ENCODE measurements at regions not wholly inside any gene's neighbourhood (a gene's known extent, or its start where the extent isn't known, plus 50 kb on each side); places are given as distances from the start of the nearest gene placed in this dataset.
"Not testable (repeated sequence)": the region's sequence is repeated elsewhere in the genome, so short reads cannot be mapped to it uniquely, and the experiment has no call there.

DNA sequence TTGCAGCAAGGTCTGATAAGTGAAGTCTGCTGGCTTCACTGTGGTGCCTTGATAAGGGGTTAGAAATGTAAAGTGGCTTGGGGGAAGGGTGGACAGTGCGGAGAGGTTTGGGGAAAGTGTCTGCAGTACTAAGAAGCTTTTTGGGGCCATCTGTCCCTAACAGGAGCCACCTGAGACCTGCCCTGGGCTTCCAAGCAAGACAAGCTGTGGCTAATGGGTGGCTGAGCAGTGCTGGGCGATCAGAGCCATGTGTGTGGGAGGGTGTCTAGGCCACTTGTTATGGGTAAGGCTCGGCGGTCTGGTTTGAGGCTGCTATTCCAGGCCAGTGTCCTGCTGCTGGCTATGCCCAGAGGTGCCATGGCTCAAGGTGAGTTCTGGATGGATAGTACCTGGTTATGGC, 185.4 kb upstream of the MTMR8 start:
- peak overlapping the region; percentile 35 for H3K4me3 ChIP-seq (ENCODE audit: low read length)
- no peak for DNase-seq (ENCODE audit: low read depth, low spot score)

DNA sequence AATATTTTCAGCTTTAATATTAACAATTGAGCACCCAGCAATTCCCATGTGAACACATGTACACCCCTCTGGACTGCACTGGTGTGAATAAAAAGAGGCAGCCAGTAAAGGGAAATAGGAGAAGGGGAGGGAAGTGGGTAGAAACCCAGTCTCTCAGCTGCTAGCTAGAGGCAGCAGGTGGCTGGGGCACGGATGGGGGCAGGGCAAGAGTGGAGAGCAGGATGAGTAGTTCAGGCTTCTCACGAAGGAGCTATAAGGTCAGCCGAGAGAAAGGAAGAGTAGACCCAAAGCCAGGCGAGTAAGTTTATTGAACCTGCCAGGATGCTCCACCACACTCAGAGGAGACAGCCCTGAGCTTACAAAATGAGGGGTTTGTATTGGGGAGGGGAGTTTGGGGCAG, 184.8 kb upstream of the MTMR8 start:
- DNase-seq (ENCODE audit: low read depth, low spot score) = peak; percentile 83
- H3K4me3 ChIP-seq (ENCODE audit: low read length) = peak overlapping the region; percentile 35

DNA sequence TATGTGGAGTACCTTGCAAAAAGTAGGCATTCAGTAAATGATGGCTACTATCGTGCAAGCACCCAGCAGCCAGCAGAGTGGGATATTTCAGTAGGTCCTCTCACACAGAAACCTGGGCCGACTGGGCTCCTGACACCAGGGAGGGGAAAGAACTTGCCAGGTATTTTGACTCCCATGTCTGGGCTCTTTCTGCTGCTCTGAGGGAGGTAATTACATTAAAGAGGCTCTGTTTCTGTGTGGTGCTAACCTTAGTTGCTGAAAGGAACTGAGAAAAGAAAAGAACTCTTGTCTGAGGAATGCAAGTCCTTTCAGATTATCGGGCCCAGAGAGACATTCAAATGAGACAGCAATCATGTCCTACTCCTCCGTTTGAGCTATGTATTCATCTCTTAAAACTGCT, 175.8 kb upstream of the MTMR8 start:
- no peak for DNase-seq (ENCODE audit: low read depth, low spot score)
- H3K4me3 ChIP-seq (ENCODE audit: low read length) = no peak overlapping the region

DNA sequence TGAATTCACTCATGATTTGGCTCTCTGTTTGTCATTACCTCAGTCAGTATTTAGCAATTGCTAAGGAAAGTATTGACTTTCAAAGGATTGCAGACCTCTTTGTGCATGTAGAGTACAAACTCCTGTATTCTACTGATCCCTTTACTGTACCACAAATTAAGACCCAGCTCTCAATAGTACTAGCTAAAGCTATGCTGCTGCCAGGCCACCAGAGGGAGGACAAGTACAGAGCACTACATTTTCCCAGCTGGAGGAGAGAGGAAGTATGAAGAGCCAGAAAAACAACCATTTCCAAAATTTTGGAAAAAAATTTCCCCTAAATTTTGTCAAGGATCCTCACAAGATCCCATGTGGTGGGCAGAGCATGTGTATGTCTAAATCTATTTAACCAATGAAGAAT, 175.0 kb upstream of the MTMR8 start:
- no peak overlapping the region for H3K4me3 ChIP-seq (ENCODE audit: low read length)
- no peak for DNase-seq (ENCODE audit: low read depth, low spot score)

DNA sequence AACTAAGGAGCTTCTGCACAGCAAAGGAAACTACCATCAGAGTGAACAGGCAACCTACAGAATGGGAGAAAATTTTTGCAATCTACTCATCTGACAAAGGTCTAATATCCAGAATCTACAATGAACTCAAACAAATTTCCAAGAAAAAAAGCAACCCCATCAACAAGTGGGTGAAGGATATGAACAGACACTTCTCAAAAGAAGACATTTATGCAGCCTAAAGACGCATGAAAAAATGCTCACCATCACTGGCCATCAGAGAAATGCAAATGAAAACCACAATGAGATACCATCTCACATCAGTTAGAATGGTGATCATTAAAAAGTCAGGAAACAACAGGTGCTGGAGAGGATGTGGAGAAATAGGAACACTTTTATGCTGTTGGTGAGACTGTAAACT, 170.1 kb upstream of the MTMR8 start:
- DNase-seq (ENCODE audit: low read depth, low spot score); H3K4me3 ChIP-seq (ENCODE audit: low read length): not testable (repeated sequence)

DNA sequence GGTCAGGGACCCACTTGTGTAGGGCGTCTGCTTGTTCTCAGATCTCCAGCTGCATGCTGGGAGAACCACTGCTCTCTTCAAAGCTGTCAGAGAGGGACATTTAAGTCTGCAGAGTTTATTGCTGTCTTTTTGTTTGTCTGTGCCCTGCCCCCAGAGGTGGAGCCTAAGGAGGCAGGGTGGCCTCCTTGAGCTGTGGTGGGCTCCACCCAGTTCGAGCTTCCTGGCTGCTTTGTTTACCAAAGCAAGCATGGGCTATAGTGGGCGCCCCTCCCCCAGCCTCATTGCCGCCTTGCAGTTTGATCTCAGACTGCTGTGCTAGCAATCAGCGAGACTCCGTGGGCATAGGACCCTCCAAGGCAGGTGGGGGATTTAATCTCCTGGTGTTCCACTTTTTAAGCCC, 154.0 kb upstream of the MTMR8 start:
- DNase-seq (ENCODE audit: low read depth, low spot score); H3K4me3 ChIP-seq (ENCODE audit: low read length): not testable (repeated sequence)

DNA sequence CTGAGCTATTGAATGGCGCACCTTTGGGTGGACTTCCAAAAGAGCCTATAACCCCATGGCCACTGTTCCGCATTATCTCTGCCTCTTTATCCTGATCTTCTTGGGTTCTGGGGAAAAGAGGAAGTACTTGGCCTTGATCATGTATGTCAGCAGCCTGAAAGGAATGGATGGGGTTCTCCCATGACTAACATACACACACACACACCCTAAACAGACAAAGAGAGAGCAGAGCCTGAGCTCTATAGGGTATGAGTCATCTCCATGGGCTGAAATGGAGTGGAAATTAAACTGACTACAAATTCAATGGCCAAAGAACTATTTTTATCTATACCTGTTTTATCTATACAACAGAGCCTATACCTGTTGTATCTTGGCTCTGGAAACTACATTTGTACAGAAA, 141.5 kb upstream of the MTMR8 start:
- DNase-seq (ENCODE audit: low read depth, low spot score) = no peak
- no peak overlapping the region for H3K4me3 ChIP-seq (ENCODE audit: low read length)
